ENCODE measurements at regions not wholly inside any gene's neighbourhood (a gene's known extent, or its start where the extent isn't known, plus 50 kb on each side); places are given as distances from the start of the nearest gene placed in this dataset.

DNA sequence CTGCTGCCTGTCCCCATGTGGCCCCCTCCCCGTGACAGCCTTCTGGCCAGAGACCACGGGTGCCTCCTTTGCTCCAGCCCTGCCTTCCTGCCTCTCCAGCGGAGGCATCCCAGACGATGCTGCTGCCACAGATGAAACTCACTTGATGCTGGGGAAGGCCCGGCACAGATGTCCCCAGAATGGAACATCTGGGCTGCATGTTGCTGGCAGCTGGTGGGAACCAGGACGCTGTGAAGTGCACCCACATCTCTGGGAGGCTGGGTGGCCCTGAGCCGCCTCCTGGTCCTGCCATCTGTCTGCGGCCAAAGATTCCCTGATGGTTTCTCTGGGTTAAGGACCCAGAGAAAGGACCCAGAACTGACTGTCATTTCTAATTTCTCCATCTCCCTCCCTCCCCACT, 51.9 kb upstream of the PTPRS start:
- DNase-seq (no peak), ATAC-seq (ENCODE audit: low read depth in 2 of 2) (no peak)
- no peak overlapping the region for H3K4me3 Mint-ChIP-seq
- no peaks in the 10 kb centered on the region for H3K4me1 ChIP-seq (ENCODE audit: control insufficient read depth, insufficient read depth, low read length, poor library complexity, severe bottlenecking)
- H3K27ac ChIP-seq (ENCODE audit: insufficient read depth, low read length, poor library complexity, severe bottlenecking) = no peak overlapping the region
- H3K27ac Mint-ChIP-seq = no peak overlapping the region
- H3K4me1 Mint-ChIP-seq = no peaks in the 10 kb centered on the region
- H3K36me3 Mint-ChIP-seq = no peaks in the 10 kb centered on the region
- H3K27me3 Mint-ChIP-seq = peaks cover 44% of the 10 kb centered on the region
- peaks cover 0 to 18% (median 3%) of the 10 kb centered on the region in 7 donors for H3K9me3 Mint-ChIP-seq
- H3K27me3 ChIP-seq (ENCODE audit: control insufficient read depth, insufficient read depth, low read length) = peaks cover 9% of the 10 kb centered on the region
- no peak overlapping the region for H3K4me3 ChIP-seq (ENCODE audit: low read depth, low read length)
- peaks cover 2 to 9% of the 10 kb centered on the region in 2 experiments for H3K9me3 ChIP-seq (ENCODE audit: control insufficient read depth in 2 of 2, low read length in 2 of 2)
- no peaks in the 10 kb centered on the region for H3K36me3 ChIP-seq (ENCODE audit: control insufficient read depth, insufficient read depth, low read length)

DNA sequence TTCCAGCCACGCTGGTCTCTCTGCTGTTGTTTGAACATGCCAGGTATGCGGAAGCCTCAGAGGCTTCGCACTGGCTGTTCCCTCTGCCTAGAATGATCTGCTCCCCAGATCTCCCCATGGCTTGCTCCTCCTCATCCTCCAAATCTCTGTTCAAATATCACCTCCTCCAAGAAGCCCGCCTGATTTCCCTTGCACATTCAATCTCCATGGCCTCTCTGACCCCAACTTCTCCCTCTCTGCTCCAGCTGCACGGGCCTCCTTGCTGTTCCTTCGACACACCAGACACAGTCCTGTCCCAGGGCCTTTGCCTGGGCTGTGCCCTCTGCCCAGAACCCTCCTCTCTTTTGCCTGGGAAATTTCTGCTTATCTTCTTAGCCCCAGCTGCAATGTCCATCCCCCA, 52.5 kb upstream of the PTPRS start:
- Mint-ChIP-seq H3K27ac (no peak overlapping the region), H3K27me3 (peaks cover 50% of the 10 kb centered on the region)

DNA sequence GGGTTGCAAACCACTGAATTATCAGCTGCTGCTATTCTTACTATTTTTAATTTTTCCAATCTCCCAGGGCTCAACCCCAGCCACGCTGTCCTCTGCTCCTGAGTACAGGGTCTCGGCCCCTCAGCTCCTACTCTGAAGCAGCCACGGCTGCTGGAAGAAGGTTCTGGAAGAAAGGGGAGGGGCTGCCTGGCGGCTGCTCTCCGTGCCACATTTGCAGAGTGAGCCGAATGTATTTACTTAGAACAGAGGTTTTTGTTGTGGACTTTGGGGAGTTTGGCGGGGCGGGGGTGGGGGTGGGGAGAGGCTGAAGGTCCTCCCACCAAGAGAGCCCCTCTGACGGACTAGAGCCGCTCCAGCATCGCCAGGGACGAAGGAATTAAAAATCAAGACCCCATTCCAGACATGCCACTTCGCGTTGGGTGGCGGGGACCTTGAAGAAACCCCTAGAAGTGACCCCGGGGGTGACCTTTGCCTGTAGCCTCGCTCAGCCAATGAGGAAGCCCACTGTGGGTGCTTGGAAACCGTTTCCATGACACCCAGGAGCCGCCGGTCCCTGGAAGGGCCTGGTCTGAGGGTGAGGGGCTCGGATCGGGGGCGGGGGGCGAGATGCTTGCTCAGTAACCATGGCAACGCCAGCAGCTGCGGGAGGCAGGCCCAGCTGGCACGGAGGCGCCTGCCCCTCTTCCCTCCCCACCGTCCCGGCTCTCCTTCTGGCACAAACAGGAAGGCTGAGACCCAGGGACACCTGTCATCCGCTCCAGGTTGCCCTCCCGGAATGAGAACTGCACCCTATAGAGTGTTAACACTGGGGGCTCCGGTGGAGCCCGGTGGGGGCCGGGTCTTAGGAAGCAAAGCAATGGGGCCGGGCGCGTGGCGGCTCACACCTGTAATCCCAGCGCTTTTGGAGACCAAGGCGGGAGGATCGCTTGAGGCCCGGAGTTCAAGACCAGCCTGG, 54.2 kb upstream of the PTPRS start:
- Histone ChIP-seq H3K9me3 (ENCODE audit: control insufficient read depth in 2 of 2, low read length in 2 of 2) (peaks cover 2 to 9% of the 10 kb centered on the region in 2 experiments), H3K36me3 (ENCODE audit: control insufficient read depth, insufficient read depth, low read length) (no peaks in the 10 kb centered on the region), H3K4me1 (ENCODE audit: control insufficient read depth, insufficient read depth, low read length, poor library complexity, severe bottlenecking) (no peaks in the 10 kb centered on the region), H3K4me3 (ENCODE audit: low read depth, low read length) (no peak overlapping the region), H3K27ac (ENCODE audit: insufficient read depth, low read length, poor library complexity, severe bottlenecking) (no peak overlapping the region), H3K27me3 (ENCODE audit: control insufficient read depth, insufficient read depth, low read length) (peaks cover 9% of the 10 kb centered on the region)
- Mint-ChIP-seq H3K27me3 (peaks cover 45% of the 10 kb centered on the region), H3K27ac (no peak overlapping the region), H3K4me3 (no peak overlapping the region), H3K9me3 (peaks cover 0 to 9% (median 3%) of the 10 kb centered on the region in 7 donors), H3K4me1 (peaks cover 0 to 5% (median 0%) of the 10 kb centered on the region in 4 donors), H3K36me3 (no peaks in the 10 kb centered on the region)
- DNase-seq = no peak
- no peak for ATAC-seq (ENCODE audit: low read depth in 2 of 2)

More for the DNA sequence above, 52.5 kb upstream of the PTPRS start:
- Histone ChIP-seq H3K27me3 (ENCODE audit: control insufficient read depth, insufficient read depth, low read length) (peaks cover 9% of the 10 kb centered on the region), H3K36me3 (ENCODE audit: control insufficient read depth, insufficient read depth, low read length) (no peaks in the 10 kb centered on the region), H3K27ac (ENCODE audit: insufficient read depth, low read length, poor library complexity, severe bottlenecking) (no peak overlapping the region), H3K4me1 (ENCODE audit: control insufficient read depth, insufficient read depth, low read length, poor library complexity, severe bottlenecking) (no peaks in the 10 kb centered on the region), H3K4me3 (ENCODE audit: low read depth, low read length) (no peak overlapping the region), H3K9me3 (ENCODE audit: control insufficient read depth in 2 of 2, low read length in 2 of 2) (peaks cover 2 to 9% of the 10 kb centered on the region in 2 experiments)
- no peak for ATAC-seq (ENCODE audit: low read depth in 2 of 2)
- peaks cover 0 to 16% (median 3%) of the 10 kb centered on the region in 7 donors for H3K9me3 Mint-ChIP-seq
- no peak overlapping the region for H3K4me3 Mint-ChIP-seq
- H3K36me3 Mint-ChIP-seq = no peaks in the 10 kb centered on the region
- H3K4me1 Mint-ChIP-seq = peaks cover 0 to 4% (median 0%) of the 10 kb centered on the region in 4 donors
- no peak for DNase-seq

DNA sequence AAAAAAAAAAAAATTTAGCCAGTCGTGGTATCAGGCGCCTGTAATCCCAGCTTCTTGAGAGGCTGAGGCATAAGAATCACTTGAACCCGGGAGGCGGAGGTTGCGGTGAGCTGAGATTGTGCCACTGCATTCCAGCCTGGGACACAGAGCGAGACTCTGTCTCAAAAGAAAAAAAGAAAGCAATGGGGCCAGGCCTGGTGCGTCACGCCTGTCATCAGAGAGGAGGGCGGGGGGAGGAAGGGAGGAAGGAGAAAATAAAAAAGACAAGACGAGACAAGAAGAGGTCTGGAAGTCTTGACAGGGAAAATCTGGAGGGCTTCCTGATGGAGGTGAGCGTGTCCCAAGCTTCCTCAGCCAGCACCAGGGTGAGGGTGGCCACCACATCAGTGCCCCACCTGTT, 54.9 kb upstream of the PTPRS start:
- Mint-ChIP-seq H3K27ac (no peak overlapping the region), H3K9me3 (peaks cover 0 to 9% (median 3%) of the 10 kb centered on the region in 7 donors), H3K4me1 (peaks cover 0 to 5% (median 0%) of the 10 kb centered on the region in 4 donors), H3K27me3 (peaks cover 40% of the 10 kb centered on the region), H3K4me3 (no peak overlapping the region), H3K36me3 (no peaks in the 10 kb centered on the region)
- no peak for DNase-seq
- H3K4me1 ChIP-seq (ENCODE audit: control insufficient read depth, insufficient read depth, low read length, poor library complexity, severe bottlenecking) = no peaks in the 10 kb centered on the region
- H3K36me3 ChIP-seq (ENCODE audit: control insufficient read depth, insufficient read depth, low read length) = no peaks in the 10 kb centered on the region
- peaks cover 9% of the 10 kb centered on the region for H3K27me3 ChIP-seq (ENCODE audit: control insufficient read depth, insufficient read depth, low read length)
- ATAC-seq (ENCODE audit: low read depth in 2 of 2) = no peak
- no peak overlapping the region for H3K27ac ChIP-seq (ENCODE audit: insufficient read depth, low read length, poor library complexity, severe bottlenecking)
- peaks cover 2 to 9% of the 10 kb centered on the region in 2 experiments for H3K9me3 ChIP-seq (ENCODE audit: control insufficient read depth in 2 of 2, low read length in 2 of 2)
- H3K4me3 ChIP-seq (ENCODE audit: low read depth, low read length) = no peak overlapping the region

DNA sequence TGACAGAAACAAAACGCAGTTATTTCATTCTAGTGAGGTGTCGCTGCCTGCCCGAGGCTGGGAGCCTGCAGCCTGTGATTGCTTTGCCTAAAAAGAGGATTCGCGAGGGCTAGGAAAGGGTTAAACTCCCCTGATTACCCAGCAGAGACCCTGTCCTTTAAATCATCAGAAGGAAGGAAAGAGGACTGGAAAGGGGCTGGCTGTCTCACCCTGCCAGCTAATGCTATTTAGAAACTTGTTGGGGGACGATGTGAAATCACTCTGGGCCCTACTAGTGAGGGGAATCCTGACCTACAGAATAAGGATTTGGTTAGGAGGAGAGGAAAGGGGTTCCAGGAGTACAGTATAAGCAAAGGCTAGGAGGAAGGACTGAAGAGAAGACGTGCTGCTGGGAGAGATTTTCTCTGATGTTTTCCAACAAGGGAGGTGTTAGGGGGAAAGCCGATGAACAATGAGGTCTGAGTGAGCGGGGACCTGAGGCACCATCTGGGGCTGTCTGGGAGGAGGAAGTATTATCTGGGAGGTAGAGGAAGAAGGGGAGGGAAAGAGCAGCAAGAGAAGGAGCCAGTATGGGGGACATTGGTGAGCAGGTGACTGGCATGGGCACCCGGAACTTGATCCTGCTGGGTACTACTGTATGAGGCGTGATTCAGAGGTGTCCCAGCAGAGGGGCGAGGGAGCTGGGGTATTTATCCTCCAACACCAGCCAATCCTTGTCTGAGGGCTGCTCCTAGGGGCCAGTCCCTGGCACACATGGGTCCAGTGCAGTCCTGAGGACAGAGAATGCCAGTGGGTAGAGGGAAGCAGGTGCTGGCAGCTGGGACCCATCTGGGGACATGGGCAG, 55.7 kb upstream of the PTPRS start:
- H3K36me3 ChIP-seq (ENCODE audit: control insufficient read depth, insufficient read depth, low read length) = no peaks in the 10 kb centered on the region
- H3K9me3 Mint-ChIP-seq = peaks cover 0 to 9% (median 4%) of the 10 kb centered on the region in 7 donors
- H3K27ac Mint-ChIP-seq = no peak overlapping the region
- DNase-seq (no peak), ATAC-seq (ENCODE audit: low read depth in 2 of 2) (no peak)
- H3K4me1 Mint-ChIP-seq = peaks cover 0 to 5% (median 0%) of the 10 kb centered on the region in 4 donors
- peaks cover 40% of the 10 kb centered on the region for H3K27me3 Mint-ChIP-seq
- H3K27ac ChIP-seq (ENCODE audit: insufficient read depth, low read length, poor library complexity, severe bottlenecking) = no peak overlapping the region
- no peak overlapping the region for H3K4me3 ChIP-seq (ENCODE audit: low read depth, low read length)
- H3K9me3 ChIP-seq (ENCODE audit: control insufficient read depth in 2 of 2, low read length in 2 of 2) = peaks cover 2 to 9% of the 10 kb centered on the region in 2 experiments
- no peak overlapping the region for H3K4me3 Mint-ChIP-seq
- peaks cover 9% of the 10 kb centered on the region for H3K27me3 ChIP-seq (ENCODE audit: control insufficient read depth, insufficient read depth, low read length)
- no peaks in the 10 kb centered on the region for H3K4me1 ChIP-seq (ENCODE audit: control insufficient read depth, insufficient read depth, low read length, poor library complexity, severe bottlenecking)
- no peaks in the 10 kb centered on the region for H3K36me3 Mint-ChIP-seq

DNA sequence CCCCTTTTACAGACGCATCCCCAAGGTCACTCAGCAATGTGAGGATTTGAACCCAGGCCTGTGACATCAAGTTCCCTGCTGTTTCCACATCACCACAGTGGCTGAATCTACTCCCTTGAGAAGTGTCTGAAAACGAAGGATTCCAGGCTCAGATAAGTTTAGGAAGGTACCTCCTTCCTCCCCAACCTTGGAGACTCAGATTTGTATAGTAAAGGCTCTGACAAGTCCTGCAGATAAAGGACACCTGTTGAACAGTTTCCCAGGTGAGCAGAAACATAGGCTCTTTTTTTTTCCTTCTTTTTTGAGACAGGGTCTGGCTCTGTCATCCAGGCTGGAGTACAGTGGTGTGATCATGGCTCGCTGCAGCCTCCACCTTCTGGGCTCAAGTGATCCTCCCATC, 56.4 kb upstream of the PTPRS start:
- ATAC-seq (ENCODE audit: low read depth in 2 of 2) = no peak
- H3K9me3 Mint-ChIP-seq = peaks cover 0 to 9% (median 4%) of the 10 kb centered on the region in 7 donors
- Histone ChIP-seq H3K27ac (ENCODE audit: insufficient read depth, low read length, poor library complexity, severe bottlenecking) (no peak overlapping the region), H3K4me1 (ENCODE audit: control insufficient read depth, insufficient read depth, low read length, poor library complexity, severe bottlenecking) (no peaks in the 10 kb centered on the region), H3K9me3 (ENCODE audit: control insufficient read depth in 2 of 2, low read length in 2 of 2) (peaks cover 2 to 9% of the 10 kb centered on the region in 2 experiments), H3K4me3 (ENCODE audit: low read depth, low read length) (no peak overlapping the region), H3K27me3 (ENCODE audit: control insufficient read depth, insufficient read depth, low read length) (peaks cover 9% of the 10 kb centered on the region), H3K36me3 (ENCODE audit: control insufficient read depth, insufficient read depth, low read length) (no peaks in the 10 kb centered on the region)
- peaks cover 40% of the 10 kb centered on the region for H3K27me3 Mint-ChIP-seq
- peaks cover 0 to 5% (median 0%) of the 10 kb centered on the region in 4 donors for H3K4me1 Mint-ChIP-seq
- H3K4me3 Mint-ChIP-seq = no peak overlapping the region
- no peak overlapping the region for H3K27ac Mint-ChIP-seq
- no peaks in the 10 kb centered on the region for H3K36me3 Mint-ChIP-seq
- no peak for DNase-seq

DNA sequence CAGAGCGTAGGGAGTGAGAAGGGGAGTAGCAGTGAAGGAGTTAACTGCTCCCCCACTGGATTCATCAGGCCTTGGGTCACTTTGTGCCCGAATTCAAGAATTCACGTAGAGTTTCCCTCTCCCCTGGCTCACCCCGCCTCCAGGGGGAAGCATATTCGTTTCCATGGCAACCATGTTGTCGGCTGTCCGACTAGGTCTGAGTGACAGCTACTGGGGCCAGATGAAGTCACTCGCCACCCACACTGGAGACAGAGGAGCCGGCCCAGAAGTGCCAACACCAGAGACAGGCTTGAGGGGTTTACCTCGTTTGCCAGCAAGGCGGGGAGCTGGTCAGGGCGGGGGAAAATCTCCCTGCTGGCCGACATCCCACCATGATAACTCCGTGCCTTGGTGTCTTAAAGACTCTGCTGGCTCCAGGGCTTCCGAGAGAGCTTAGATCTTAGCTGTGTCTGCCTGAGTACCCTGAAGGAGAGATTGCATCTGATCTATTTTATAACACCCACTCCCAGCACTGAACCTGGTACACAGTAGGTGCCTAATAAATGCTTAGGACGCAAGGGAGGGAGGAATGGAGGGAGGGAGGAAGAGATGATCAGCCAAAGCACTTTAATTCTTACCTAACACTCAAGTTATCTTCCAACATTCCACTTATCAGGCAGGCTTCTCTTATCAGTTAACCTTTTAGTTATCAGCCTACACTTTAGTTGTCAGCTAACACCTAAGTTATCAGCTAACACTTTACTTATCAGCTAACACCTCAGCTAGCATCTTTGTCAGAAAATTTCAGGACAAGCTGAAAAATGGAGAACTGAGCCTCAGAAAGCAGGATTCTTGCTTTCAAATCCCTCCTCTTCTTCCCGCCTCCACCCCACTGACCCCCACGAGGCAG, 57.2 kb upstream of the ZNRF4 start:
- Mint-ChIP-seq H3K36me3 (no peaks in the 10 kb centered on the region), H3K4me3 (no peak overlapping the region), H3K27ac (no peak overlapping the region), H3K9me3 (peaks cover 0 to 9% (median 4%) of the 10 kb centered on the region in 7 donors), H3K4me1 (peaks cover 0 to 5% (median 0%) of the 10 kb centered on the region in 4 donors), H3K27me3 (peaks cover 36% of the 10 kb centered on the region)
- peaks cover 2 to 9% of the 10 kb centered on the region in 2 experiments for H3K9me3 ChIP-seq (ENCODE audit: control insufficient read depth in 2 of 2, low read length in 2 of 2)
- H3K4me1 ChIP-seq (ENCODE audit: control insufficient read depth, insufficient read depth, low read length, poor library complexity, severe bottlenecking) = no peaks in the 10 kb centered on the region
- peak in 1 of 3 donors; percentile 2 for DNase-seq
- H3K4me3 ChIP-seq (ENCODE audit: low read depth, low read length) = no peak overlapping the region
- no peak overlapping the region for H3K27ac ChIP-seq (ENCODE audit: insufficient read depth, low read length, poor library complexity, severe bottlenecking)
- ATAC-seq (ENCODE audit: low read depth in 2 of 2) = no peak
- H3K27me3 ChIP-seq (ENCODE audit: control insufficient read depth, insufficient read depth, low read length) = peaks cover 9% of the 10 kb centered on the region
- H3K36me3 ChIP-seq (ENCODE audit: control insufficient read depth, insufficient read depth, low read length) = no peaks in the 10 kb centered on the region
